ENCODE measurements at regions not wholly inside any gene's neighbourhood (a gene's known extent, or its start where the extent isn't known, plus 50 kb on each side); places are given as distances from the start of the nearest gene placed in this dataset.

DNA sequence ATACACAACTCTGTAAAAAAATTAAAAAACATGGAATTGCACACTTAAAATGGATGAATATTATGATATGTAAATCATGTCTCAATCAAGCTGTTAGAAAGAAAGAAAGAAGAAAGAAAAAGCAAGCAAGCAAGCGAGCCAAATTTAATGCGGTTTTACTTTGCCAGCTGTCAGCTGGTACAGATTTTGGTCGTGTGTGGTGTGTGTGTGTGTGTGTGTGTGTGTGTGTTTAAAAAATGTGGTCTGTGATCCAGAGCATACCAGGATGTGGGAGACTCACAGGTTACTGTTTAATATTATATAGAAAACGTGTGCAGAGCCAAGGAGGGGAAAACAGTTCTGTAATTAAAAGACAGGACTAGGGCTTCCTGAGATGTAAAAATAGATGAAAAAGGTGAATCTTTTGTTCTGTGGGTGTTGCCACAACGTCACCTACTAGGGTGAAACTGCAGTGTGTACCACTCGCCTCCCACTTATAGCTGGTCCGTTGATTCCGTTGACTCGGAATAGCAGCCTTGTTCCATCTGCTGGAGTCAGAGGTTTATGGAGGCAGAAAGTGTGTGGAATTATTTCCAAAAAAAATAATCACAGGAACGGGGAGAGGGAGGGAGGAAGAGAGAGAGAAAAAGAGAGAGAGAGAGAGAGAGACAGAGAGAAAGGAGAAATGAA is 197.7 kb downstream of the BCAS1 start:
- Mint-ChIP-seq H3K27ac (peak overlapping the region; percentile 72), H3K9me3 (no peaks in the 10 kb centered on the region), H3K36me3 (no peaks in the 10 kb centered on the region), H3K4me1 (peaks cover 31% of the 10 kb centered on the region), H3K4me3 (no peak overlapping the region), H3K27me3 (ENCODE audit: insufficient read depth, low read depth) (peaks cover 5% of the 10 kb centered on the region)
- Histone ChIP-seq H3K4me3 (no peak overlapping the region), H3K9ac (no peak overlapping the region), H3K79me2 (ENCODE audit: low read depth) (no peaks in the 10 kb centered on the region), H3K27me3 (no peaks in the 10 kb centered on the region), H3F3A (ENCODE audit: low read depth) (peaks cover 28% of the 10 kb centered on the region), H3K36me3 (no peaks in the 10 kb centered on the region), H3K9me3 (ENCODE audit: low read depth) (no peaks in the 10 kb centered on the region), H3K4me1 (peaks cover 48% of the 10 kb centered on the region), H3K4me2 (peak overlapping the region; percentile 21), H3K27ac (peak overlapping the region; percentile 26), H4K20me1 (ENCODE audit: low read depth) (no peaks in the 10 kb centered on the region), H2AFZ (replicated peaks) (peak overlapping the region; percentile 85)
- TF ChIP-seq, protein P1, sequence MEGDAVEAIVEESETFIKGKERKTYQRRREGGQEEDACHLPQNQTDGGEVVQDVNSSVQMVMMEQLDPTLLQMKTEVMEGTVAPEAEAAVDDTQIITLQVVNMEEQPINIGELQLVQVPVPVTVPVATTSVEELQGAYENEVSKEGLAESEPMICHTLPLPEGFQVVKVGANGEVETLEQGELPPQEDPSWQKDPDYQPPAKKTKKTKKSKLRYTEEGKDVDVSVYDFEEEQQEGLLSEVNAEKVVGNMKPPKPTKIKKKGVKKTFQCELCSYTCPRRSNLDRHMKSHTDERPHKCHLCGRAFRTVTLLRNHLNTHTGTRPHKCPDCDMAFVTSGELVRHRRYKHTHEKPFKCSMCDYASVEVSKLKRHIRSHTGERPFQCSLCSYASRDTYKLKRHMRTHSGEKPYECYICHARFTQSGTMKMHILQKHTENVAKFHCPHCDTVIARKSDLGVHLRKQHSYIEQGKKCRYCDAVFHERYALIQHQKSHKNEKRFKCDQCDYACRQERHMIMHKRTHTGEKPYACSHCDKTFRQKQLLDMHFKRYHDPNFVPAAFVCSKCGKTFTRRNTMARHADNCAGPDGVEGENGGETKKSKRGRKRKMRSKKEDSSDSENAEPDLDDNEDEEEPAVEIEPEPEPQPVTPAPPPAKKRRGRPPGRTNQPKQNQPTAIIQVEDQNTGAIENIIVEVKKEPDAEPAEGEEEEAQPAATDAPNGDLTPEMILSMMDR (IDR thresholded peaks at IDR 0.05), result no peak
- TF ChIP-seq EZH2phosphoT487 (IDR thresholded peaks at IDR 0.05) (no peak), EZH2 (IDR thresholded peaks at IDR 0.05) (no peak)
- no peak for DNase-seq (ENCODE audit: low spot score)

DNA sequence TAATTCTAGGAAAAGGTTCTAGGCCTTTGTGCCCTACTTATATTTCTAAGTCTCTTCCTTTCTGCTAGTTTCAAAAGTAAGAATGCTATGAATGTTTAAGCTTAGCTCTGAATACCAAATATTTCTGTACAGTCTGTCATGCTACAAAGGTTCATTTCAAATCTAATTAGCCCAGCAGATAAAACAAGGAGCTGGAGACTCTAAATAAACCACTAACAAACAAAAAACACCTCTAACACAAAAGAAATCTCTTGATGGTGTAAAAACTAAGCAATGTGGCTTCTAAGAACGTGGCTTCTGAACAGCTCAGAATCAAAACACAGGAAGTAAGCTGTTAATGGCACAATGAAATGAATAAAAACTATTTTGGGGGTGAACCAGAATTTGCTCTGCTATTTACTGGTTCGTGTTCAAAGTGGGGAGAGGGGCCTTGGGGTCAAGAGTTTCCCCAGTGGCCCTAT is 198.3 kb downstream of the BCAS1 start:
- no peaks in the 10 kb centered on the region for H3K9me3 Mint-ChIP-seq
- Histone ChIP-seq H3K4me2 (peak overlapping the region; percentile 1), H3F3A (ENCODE audit: low read depth) (peaks cover 34% of the 10 kb centered on the region), H3K9ac (no peak overlapping the region), H4K20me1 (ENCODE audit: low read depth) (no peaks in the 10 kb centered on the region), H3K27ac (peak overlapping the region; percentile 26), H3K79me2 (ENCODE audit: low read depth) (no peaks in the 10 kb centered on the region), H3K4me1 (peaks cover 54% of the 10 kb centered on the region), H3K4me3 (no peak overlapping the region), H3K27me3 (no peaks in the 10 kb centered on the region), H3K9me3 (ENCODE audit: low read depth) (no peaks in the 10 kb centered on the region), H3K36me3 (no peaks in the 10 kb centered on the region), H2AFZ (replicated peaks) (peak overlapping the region; percentile 85)
- H3K36me3 Mint-ChIP-seq, result no peaks in the 10 kb centered on the region
- TF ChIP-seq EZH2phosphoT487 (IDR thresholded peaks at IDR 0.05) (no peak), EZH2 (IDR thresholded peaks at IDR 0.05) (no peak)
- TF ChIP-seq, protein P1 (IDR thresholded peaks at IDR 0.05), result no peak
- H3K4me1 Mint-ChIP-seq, result peaks cover 37% of the 10 kb centered on the region
- no peak for DNase-seq (ENCODE audit: low spot score)
- no peak overlapping the region for H3K4me3 Mint-ChIP-seq
- peak overlapping the region; percentile 58 for H3K27ac Mint-ChIP-seq
- H3K27me3 Mint-ChIP-seq (ENCODE audit: insufficient read depth, low read depth), result peaks cover 5% of the 10 kb centered on the region

DNA sequence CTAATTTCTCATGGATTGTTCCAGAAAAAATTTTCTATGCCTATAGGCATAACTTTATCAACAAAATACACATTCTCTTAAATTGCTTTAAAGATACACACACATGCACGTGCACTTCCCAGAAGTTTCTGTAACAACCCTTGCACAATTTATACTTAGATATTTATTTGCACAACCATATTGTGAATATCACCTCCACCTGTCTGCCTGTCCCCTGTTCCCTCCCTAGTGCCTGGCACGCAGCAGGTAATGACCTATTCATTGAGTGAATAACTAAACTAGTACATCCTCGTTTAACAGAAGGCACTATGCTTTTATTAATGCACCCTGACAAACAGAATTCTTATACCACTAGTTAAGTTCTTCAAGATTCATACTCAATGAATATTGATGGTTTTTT is 198.9 kb downstream of the BCAS1 start:
- H3K27ac ChIP-seq, result peak overlapping the region; percentile 26
- no peaks in the 10 kb centered on the region for H3K79me2 ChIP-seq (ENCODE audit: low read depth)
- peaks cover 43% of the 10 kb centered on the region for H3K4me1 Mint-ChIP-seq

More for the DNA sequence above, 198.9 kb downstream of the BCAS1 start:
- Histone ChIP-seq H3K36me3 (no peaks in the 10 kb centered on the region), H4K20me1 (ENCODE audit: low read depth) (no peaks in the 10 kb centered on the region), H3F3A (ENCODE audit: low read depth) (peaks cover 39% of the 10 kb centered on the region), H3K4me1 (peaks cover 59% of the 10 kb centered on the region), H3K4me3 (no peak overlapping the region), H3K27me3 (no peaks in the 10 kb centered on the region), H3K9me3 (ENCODE audit: low read depth) (no peaks in the 10 kb centered on the region), H2AFZ (replicated peaks) (no peak overlapping the region), H3K4me2 (peak overlapping the region; percentile 1), H3K9ac (no peak overlapping the region)
- H3K36me3 Mint-ChIP-seq, result no peaks in the 10 kb centered on the region
- no peak overlapping the region for H3K27ac Mint-ChIP-seq
- peaks cover 3% of the 10 kb centered on the region for H3K27me3 Mint-ChIP-seq (ENCODE audit: insufficient read depth, low read depth)
- no peak for DNase-seq (ENCODE audit: low spot score)
- no peak overlapping the region for H3K4me3 Mint-ChIP-seq
- TF ChIP-seq EZH2 (IDR thresholded peaks at IDR 0.05) (no peak), EZH2phosphoT487 (IDR thresholded peaks at IDR 0.05) (no peak)
- TF ChIP-seq, protein P1 (IDR thresholded peaks at IDR 0.05), result no peak
- H3K9me3 Mint-ChIP-seq, result no peaks in the 10 kb centered on the region

All from neural progenitor cell (in vitro differentiated cells).